HAP-1 (cell line): ENCODE measurements at regions not wholly inside any gene's neighbourhood (a gene's known extent, or its start where the extent isn't known, plus 50 kb on each side); places are given as distances from the start of the nearest gene placed in this dataset.
"Not testable (repeated sequence)": the region's sequence is repeated elsewhere in the genome, so short reads cannot be mapped to it uniquely, and the experiment has no call there.

Experiments used
- DNase-seq, 2 experiments: peaks; one replicate each; pipeline ENCODE4 v3.0.0-alpha.2; 2016 to 2020; ENCODE audit warnings: low spot score in 2 of 2
- H3K27me3 ChIP-seq: fragments of 250-450 bp; sonication (Bioruptor Pico); 2 replicates; pipeline ENCODE4 v1.5.1; 2020; ENCODE audit warnings: low read depth, mild to moderate bottlenecking, moderate library complexity
- H3K36me3 ChIP-seq: fragments of 250-450 bp; sonication (Bioruptor Pico); replicated peaks from 2 replicates; pipeline ENCODE4 v1.5.1; 2020; ENCODE audit warnings: mild to moderate bottlenecking
- H3K4me1 ChIP-seq: fragments of 250-450 bp; sonication (Bioruptor Pico); 2 replicates; pipeline ENCODE4 v1.5.1; 2020; ENCODE audit warnings: mild to moderate bottlenecking
- H3K4me3 ChIP-seq: fragments of 250-450 bp; sonication (Bioruptor Pico); 2 replicates; pipeline ENCODE4 v1.5.1; 2020; ENCODE audit warnings: mild to moderate bottlenecking, moderate library complexity
- H3K9me3 ChIP-seq: fragments of 250-450 bp; sonication (Bioruptor Pico); 2 replicates; pipeline ENCODE4 v1.5.1; 2020; ENCODE audit warnings: mild to moderate bottlenecking, moderate library complexity
- in situ Hi-C: fragments of 300-500 bp; cut with MboI; formaldehyde crosslinking; loops from 3 replicates; pipeline ENCODE4 v1.14.3; 2020; ENCODE audit warnings: low sequenced_read_pairs, inconsistent platforms, mixed read lengths

DNA sequence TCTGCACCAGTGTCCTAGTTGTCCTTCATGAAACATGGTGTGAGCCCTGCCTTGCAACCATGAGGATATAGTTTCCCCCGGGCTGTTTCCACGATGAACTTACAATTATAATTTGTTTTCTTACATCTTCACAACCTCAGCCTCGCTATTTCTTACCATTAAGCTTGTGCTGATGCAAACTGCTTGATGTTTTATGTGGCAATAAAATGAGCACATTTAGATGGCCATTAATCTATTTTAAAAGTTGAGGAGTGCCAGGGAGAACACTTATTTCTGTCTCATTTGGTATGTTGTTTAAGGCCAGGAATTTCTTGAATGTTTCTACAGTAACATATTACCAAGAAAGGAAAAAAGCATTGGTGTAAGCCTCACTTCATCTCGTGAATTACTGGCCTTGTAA is 214.5 kb upstream of the SLC8A1 start:
- Histone ChIP-seq H3K4me1 (no peaks in the 10 kb centered on the region), H3K27me3 (peaks cover 3% of the 10 kb centered on the region; the same call in 1 of the 2 replicates), H3K36me3 (no peaks in the 10 kb centered on the region), H3K4me3 (no peak overlapping the region), H3K9me3 (no peaks in the 10 kb centered on the region)
- DNase-seq = no peak
- in situ Hi-C loops = no loop called here

DNA sequence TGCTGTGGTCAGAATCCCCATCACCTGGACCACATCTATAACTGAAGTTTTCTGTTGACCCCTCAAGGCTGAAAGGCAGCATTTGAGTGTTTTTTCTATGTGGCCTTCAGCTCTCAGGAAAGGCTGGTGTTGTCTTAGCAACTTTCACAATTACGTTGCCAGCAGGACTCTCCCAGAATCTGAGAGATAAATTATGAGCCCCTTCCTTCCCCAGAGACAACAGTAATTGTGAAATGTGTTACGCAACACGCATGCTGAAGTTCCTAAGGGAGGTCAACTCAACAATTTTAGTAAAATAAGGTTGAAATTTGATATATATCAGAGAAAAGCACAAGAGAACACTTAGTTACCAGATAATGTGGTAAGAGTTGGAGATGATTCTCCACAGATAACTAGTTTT is 216.5 kb upstream of the SLC8A1 start:
- no peak overlapping the region for H3K4me3 ChIP-seq
- in situ Hi-C loops = no loop called here
- no peak for DNase-seq
- no peaks in the 10 kb centered on the region for H3K36me3 ChIP-seq
- H3K4me1 ChIP-seq = no peaks in the 10 kb centered on the region
- no peaks in the 10 kb centered on the region; the same call in 1 of the 2 replicates for H3K27me3 ChIP-seq
- H3K9me3 ChIP-seq = no peaks in the 10 kb centered on the region

DNA sequence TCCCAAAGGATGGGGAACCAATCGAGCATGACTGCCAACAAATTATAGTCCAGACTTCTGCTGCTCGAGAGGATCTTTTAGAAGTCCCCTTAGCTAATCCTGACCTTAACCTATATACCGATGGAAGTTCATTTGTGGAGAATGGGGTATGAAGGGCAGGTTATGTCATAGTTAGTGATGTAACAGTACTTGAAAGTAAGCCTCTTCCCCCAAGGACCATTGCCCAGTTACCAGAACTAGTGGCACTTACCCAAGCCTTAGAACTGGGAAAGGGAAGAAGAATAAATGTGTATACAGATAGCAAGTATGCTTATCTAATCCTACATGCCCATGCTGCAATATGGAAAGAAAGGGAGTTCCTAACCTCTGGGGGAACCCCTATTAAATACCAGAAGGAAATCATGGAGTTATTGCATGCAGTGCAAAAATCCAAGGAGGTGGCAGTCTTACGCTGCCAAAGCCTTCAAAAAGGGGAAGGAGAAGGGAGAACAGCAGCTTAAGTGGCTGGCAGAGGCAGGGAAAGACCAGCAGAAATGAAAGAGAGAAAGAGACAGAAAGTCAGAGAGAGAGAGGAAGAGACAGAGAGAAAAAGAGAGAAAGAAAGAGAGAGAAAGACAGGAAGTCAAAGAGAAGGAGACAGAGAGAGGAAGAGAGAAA is 224.4 kb upstream of the SLC8A1 start:
- DNase-seq, H3K9me3 ChIP-seq, H3K36me3 ChIP-seq, H3K4me1 ChIP-seq, H3K27me3 ChIP-seq, in situ Hi-C loops, H3K4me3 ChIP-seq: not testable (repeated sequence)

DNA sequence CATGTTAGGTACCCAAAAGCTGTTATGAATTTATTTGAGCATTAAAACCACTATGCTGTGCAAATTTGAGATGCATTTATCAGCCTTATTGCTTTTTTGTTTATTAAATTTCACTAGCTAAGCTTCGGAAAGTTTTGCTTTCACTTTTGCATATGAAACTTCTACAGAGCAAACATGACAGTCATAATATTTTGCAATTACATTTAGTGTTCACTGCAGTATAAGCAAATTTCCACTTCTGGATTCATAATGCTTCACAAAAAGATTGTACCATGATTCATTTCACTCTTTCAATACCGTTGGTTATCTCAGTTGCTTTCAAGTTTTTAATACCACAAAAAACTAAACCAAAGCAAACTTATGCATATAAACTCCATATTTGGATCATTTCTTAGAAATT is 228.7 kb upstream of the SLC8A1 start:
- Histone ChIP-seq H3K36me3 (no peaks in the 10 kb centered on the region), H3K4me3 (no peak overlapping the region), H3K27me3 (no peaks in the 10 kb centered on the region), H3K4me1 (no peaks in the 10 kb centered on the region), H3K9me3 (no peaks in the 10 kb centered on the region)
- no peak for DNase-seq
- in situ Hi-C loops = no loop called here

DNA sequence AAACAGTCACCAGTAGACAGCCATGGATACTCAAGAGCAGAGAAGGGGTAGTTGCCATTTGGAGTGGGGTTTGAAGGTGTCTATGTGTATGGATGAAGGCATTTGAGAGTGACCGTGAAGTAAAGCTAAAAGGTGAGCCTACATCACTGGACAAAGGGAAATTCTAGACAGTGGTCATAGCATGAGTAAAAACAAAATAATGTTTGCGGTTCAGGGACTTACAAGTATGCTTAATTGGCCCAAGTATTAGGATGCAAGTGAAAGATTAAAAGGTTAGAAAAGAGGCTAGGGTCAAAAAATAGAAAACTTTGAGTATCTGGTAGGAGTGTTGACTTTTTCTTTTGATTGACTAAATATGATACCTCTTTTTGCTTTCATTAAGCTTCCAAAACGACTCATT is 238.1 kb upstream of the SLC8A1 start:
- no peak for DNase-seq
- Histone ChIP-seq H3K27me3 (no peaks in the 10 kb centered on the region), H3K4me3 (no peak overlapping the region), H3K4me1 (no peaks in the 10 kb centered on the region), H3K36me3 (no peaks in the 10 kb centered on the region), H3K9me3 (no peaks in the 10 kb centered on the region)
- in situ Hi-C loops = no loop called here

DNA sequence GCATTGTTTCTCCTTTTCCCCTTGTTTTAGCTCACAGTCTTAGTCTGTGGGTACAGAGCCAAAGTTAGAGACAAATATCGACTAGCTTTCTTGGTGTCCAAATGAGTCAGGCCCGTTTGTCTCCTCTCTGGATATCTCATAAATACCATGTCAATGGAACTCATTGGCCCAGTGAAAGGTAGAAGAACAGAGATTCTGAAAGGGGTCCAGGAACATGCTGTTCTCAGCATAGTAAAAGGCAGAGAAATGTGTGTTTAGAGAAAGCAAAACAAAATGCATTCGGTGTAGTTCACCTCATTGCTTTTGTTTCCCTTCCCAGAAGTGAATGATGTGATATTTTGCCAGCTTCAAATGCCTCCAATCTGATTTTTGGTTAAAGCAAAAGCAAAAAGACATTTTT is 238.6 kb upstream of the SLC8A1 start:
- H3K4me3 ChIP-seq = no peak overlapping the region
- no peak for DNase-seq
- in situ Hi-C loops = no loop called here
- H3K4me1 ChIP-seq = no peaks in the 10 kb centered on the region
- no peaks in the 10 kb centered on the region for H3K9me3 ChIP-seq
- no peaks in the 10 kb centered on the region for H3K36me3 ChIP-seq
- H3K27me3 ChIP-seq = no peaks in the 10 kb centered on the region

DNA sequence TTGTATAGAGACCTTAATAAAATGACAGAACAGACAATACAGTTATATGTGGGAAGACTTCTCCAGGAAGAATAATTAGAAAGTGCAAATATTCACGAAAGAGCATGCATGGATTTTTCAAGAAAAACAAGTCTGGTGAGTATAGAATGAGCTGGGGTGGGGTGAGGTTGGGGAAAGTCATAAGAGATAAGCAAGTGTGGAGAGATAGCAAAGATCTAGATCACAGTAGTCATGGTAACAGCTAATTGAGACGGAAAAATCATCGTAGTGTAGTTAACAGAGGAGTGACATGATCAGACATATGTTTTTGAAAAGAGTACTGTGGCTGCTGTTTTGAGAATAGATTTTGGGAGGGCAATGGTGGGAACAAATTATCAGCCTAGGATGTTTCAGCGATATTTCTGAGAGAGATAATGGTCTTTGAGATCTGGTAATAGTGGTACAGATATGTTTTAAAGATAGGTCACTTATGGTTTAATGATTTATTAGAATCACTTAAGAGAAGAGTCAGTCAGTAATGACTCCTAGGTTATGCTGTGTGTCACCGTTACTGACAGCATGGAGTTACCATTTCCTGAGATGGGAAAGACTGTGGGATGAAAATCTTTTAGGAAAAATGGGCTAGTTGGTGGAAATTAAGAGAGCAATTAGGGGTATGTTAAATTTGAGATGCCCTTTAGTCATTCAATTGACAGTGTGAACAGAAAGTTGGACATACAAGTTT is 248.5 kb upstream of the SLC8A1 start:
- Histone ChIP-seq H3K4me1 (no peaks in the 10 kb centered on the region), H3K36me3 (no peaks in the 10 kb centered on the region), H3K4me3 (no peak overlapping the region), H3K9me3 (no peaks in the 10 kb centered on the region), H3K27me3 (peaks cover 8% of the 10 kb centered on the region)
- in situ Hi-C loops = no loop called here
- DNase-seq = no peak

DNA sequence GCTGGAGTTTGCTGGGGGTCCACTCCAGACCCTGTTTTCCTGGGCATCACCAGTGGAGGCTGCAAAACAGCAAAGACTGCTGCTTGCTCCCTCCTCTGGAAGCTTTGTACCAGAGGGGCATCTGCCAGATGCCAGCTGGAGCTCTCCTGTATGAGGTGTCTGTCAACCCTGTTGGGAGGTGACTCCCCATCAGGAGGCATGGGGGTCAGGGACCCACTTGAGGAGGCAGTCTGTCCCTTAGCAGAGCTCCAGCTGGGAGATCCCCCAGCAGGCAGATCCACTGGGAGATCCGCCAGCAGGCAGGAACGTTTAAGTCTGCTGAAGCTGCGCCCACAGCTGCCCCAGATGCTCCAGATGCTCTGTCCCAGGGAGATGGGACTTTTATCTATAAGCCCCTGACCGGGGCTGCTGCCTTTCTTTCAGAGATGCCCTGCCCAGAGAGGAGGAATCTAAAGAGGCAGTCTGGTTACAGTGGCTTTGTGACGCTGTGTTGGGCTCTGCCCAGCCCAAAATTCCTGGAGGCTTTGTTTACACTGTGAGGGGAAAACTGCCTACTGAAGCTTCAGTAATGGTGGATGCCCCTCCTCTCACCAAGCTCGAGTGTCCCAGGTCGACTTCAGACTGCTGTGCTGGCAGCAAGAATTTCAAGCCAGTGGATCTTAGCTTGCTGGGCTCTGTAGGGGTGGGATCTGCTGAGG is 260.5 kb upstream of the SLC8A1 start:
- H3K36me3 ChIP-seq, H3K27me3 ChIP-seq, H3K4me1 ChIP-seq, in situ Hi-C loops, H3K4me3 ChIP-seq, H3K9me3 ChIP-seq, DNase-seq: not testable (repeated sequence)

DNA sequence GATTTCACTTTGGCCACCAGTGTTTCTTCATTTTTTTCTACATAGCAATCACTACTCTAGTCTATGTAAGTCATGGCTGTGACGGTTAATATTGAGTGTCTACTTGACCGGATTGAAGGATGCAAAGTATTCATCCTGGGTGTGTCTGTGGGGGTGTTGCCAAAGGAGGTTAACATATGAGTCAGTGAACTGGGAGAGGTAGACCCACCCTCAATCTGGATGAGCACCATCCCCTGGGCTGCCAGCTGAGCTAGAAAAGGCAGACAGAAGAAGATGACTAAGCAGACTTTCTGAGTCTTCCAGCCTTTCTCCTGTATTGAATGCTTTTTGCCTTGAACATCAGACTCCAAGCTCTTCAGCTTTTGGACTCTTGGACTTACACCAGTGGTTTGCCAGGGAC is 265.0 kb upstream of the SLC8A1 start:
- in situ Hi-C loops = no loop called here
- no peaks in the 10 kb centered on the region for H3K27me3 ChIP-seq
- no peak overlapping the region for H3K4me3 ChIP-seq
- no peaks in the 10 kb centered on the region for H3K4me1 ChIP-seq
- H3K9me3 ChIP-seq = no peaks in the 10 kb centered on the region
- no peaks in the 10 kb centered on the region for H3K36me3 ChIP-seq
- no peak for DNase-seq

DNA sequence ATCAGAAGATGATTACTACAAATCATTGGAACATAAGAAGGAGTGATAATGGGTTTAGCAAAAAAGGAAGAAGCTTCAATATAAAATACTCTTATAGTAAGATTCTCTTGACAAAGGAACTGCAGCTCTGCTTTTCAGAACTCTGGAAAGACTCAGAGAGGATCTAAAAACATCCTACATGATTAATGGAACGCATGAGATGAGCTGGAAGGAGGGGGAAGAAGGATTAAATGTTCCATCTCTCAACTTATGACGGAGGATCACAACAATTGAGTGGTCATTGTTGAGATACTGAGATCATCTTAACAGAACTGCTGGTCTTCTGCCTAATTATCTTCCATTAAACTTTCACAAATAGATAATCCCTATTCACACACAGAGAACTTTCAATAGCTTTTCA is 267.5 kb upstream of the SLC8A1 start:
- Histone ChIP-seq H3K9me3 (no peaks in the 10 kb centered on the region), H3K27me3 (no peaks in the 10 kb centered on the region), H3K4me1 (no peaks in the 10 kb centered on the region), H3K4me3 (no peak overlapping the region), H3K36me3 (no peaks in the 10 kb centered on the region)
- in situ Hi-C loops = no loop called here
- DNase-seq = no peak

DNA sequence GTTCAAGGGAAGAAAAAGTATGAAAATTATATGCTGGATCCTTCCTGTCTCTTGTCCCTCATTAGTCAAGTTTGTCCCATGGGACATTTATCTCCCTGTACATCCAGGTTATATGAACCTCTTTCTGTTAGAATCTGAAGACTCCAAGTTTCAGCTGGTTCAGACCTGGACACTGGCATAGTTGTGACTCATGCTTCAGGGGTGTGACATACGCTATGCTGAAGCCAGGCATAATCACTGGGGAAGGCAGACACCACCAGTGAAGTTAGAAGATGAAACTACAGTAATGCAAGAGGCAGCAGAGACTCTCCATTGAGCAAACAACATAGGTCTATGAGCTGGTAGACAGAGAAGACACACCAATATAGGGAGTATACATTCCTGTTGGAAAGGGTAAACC is 269.7 kb upstream of the SLC8A1 start:
- no peak overlapping the region for H3K4me3 ChIP-seq
- no peaks in the 10 kb centered on the region for H3K27me3 ChIP-seq
- H3K9me3 ChIP-seq = no peaks in the 10 kb centered on the region
- in situ Hi-C loops = no loop called here
- DNase-seq = no peak
- H3K36me3 ChIP-seq = no peaks in the 10 kb centered on the region
- no peaks in the 10 kb centered on the region for H3K4me1 ChIP-seq

DNA sequence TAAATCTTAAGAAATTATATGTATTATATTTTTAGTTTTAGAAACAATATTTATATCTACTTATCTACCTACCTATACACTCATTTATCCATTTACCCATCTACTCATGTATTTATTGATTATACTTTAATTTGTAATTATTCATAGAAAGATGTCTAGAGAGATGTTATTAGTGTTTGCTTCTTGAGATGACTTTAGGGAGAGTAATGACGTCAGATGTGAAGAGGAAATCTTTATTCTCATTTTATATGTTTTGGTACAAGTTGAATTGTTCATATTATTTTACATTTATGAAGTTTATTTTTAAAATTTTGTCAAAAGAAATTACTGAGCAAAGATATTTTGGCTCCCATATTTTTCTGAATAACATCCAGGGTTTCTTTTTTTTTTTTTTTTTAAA is 271.3 kb upstream of the SLC8A1 start:
- no peaks in the 10 kb centered on the region for H3K36me3 ChIP-seq
- no peak overlapping the region for H3K4me3 ChIP-seq
- in situ Hi-C loops = no loop called here
- no peaks in the 10 kb centered on the region for H3K27me3 ChIP-seq
- H3K4me1 ChIP-seq = no peaks in the 10 kb centered on the region
- H3K9me3 ChIP-seq = no peaks in the 10 kb centered on the region
- DNase-seq = no peak

DNA sequence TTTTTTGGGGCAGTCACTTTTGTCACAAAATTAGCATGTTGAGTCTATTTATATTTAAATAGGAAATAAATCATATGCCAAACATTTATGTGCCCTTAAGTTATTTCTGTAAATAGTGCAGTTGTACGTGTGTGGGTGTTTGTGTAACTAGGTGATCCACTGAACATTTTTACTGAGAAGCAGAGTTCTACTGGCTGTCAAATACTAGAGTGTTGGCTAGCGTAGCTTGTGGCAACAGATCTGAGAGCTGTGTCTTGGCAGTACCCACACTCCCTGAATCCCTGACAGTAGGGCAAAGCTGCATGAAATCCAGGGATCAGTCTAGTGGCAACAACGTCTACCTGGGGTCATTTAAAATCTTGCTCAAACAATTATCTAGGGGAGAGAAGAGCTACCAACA is 273.1 kb upstream of the SLC8A1 start:
- Histone ChIP-seq H3K4me3 (no peak overlapping the region), H3K36me3 (no peaks in the 10 kb centered on the region), H3K27me3 (no peaks in the 10 kb centered on the region), H3K9me3 (no peaks in the 10 kb centered on the region), H3K4me1 (no peaks in the 10 kb centered on the region)
- in situ Hi-C loops = no loop called here
- no peak for DNase-seq

DNA sequence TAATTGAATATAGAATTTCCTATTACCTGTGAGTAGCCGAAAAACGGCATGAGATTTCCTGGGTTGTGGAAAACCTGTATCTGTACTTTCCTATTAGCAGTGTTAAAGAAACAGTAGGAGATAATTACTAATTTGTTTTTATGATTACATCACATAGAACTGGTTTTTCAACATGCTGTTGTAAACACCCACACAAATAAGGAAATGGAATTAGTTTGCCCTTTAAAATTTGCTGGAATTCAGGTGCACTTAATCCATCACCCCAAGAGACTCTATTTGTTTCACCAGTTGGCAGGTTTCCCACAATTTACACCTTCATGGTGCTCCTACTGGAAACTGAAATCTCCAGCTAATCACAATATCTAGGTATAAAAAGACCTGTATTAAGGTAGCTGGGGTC is 274.1 kb upstream of the SLC8A1 start:
- no peaks in the 10 kb centered on the region for H3K4me1 ChIP-seq
- H3K36me3 ChIP-seq = no peaks in the 10 kb centered on the region
- in situ Hi-C loops = no loop called here
- H3K9me3 ChIP-seq = no peaks in the 10 kb centered on the region
- no peaks in the 10 kb centered on the region for H3K27me3 ChIP-seq
- DNase-seq = no peak
- no peak overlapping the region for H3K4me3 ChIP-seq
